SK-N-MC (cell line): ENCODE measurements at regions not wholly inside any gene's neighbourhood (a gene's known extent, or its start where the extent isn't known, plus 50 kb on each side); places are given as distances from the start of the nearest gene placed in this dataset.

ENCODE experiments used
- EZH2 ChIP-seq: fragments of 200-600 bp; sonication (generic); IDR thresholded peaks from one replicate; pipeline ENCODE4 v1.6.1; 2017; ENCODE audit warnings: antibody characterized with exemption
- POLR2AphosphoS5 ChIP-seq: IDR thresholded peaks from 2 replicates; pipeline ENCODE4 v1.6.1; 2012; ENCODE audit warnings: mild to moderate bottlenecking, low read depth, low read length, borderline replicate concordance

- TF ChIP-seq POLR2AphosphoS5: no peak
- no peak for TF ChIP-seq EZH2
Observed at GRCh38 chr4:184313702-184314659, 96.3 kb upstream of the ENPP6 start.
